ENCODE measurements at regions not wholly inside any gene's neighbourhood (a gene's known extent, or its start where the extent isn't known, plus 50 kb on each side); places are given as distances from the start of the nearest gene placed in this dataset.

DNA sequence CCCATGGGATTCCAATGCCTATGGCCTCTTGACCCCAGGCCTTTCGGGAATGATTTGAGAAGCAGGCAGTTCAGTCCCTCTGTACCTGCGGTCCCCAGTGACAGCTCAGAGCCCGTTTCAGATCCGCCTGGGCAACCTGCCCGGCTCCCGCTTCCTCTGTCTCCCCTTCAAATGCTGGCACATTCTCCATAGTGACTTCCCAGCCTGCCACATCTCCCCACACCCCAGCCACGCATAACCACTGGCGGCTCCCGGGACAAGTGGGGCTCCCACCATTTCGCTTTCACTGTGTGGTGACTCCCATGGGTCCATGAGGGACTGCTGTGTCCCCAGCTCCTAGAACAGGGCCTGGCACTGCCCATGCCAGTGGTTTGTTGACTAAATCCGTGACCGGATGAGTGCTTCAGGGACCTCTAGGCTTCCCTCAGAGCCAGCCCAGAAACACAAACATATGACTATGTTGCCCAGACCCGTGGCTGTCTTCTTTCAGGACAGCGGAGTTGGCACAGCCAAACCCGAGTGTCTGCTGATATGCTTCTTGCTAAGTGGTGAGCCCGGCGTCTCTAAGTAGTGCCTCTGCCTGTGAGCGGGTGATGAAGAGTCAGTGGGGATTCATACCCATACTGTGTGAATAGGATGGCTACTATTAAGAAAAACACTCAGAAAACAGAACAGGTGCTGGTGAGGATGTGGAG lies 91.2 kb downstream of the GLI2 start:
- no peak overlapping the region for H3K4me3 Mint-ChIP-seq
- H3K4me1 Mint-ChIP-seq = peaks cover 66% of the 10 kb centered on the region
- no peak for TF ChIP-seq CTCF (IDR thresholded peaks at IDR 0.05; ENCODE audit: unreplicated experiment in 3 of 3)
- no peaks in the 10 kb centered on the region for H3K9me3 Mint-ChIP-seq
- H3K27ac Mint-ChIP-seq = peak overlapping the region in 2 of 3 experiments; percentile 7 to 36
- no peaks in the 10 kb centered on the region for H3K36me3 Mint-ChIP-seq (ENCODE audit: low read depth)
- peaks cover 32% of the 10 kb centered on the region for H3K27me3 Mint-ChIP-seq (ENCODE audit: low read depth)

DNA sequence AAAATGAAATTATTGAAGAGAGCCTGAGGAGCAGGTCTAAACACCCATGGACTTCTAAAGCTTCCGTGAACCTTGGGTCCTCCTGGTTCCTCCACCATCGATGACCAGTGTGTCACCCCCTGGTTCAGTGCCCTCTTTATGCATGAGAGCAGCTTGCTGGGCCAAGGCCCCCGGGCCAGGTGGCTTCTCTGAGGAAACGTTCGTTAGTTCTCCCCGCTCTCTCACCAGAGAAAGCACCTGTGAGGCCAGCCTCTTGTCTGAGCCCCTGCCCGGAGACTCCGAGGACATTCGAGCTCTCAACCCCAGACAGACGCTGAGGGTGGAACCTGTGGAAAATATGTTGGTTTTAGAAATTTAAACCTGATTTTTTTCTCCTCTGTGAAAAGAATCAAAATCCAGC lies 92.4 kb downstream of the GLI2 start:
- Mint-ChIP-seq H3K27ac (peak overlapping the region in 1 of 3 experiments; percentile 43), H3K4me1 (peaks cover 60% of the 10 kb centered on the region), H3K9me3 (no peaks in the 10 kb centered on the region), H3K36me3 (ENCODE audit: low read depth) (no peaks in the 10 kb centered on the region), H3K4me3 (no peak overlapping the region), H3K27me3 (ENCODE audit: low read depth) (peaks cover 30% of the 10 kb centered on the region)
- no peak for TF ChIP-seq CTCF (IDR thresholded peaks at IDR 0.05; ENCODE audit: unreplicated experiment in 3 of 3)

DNA sequence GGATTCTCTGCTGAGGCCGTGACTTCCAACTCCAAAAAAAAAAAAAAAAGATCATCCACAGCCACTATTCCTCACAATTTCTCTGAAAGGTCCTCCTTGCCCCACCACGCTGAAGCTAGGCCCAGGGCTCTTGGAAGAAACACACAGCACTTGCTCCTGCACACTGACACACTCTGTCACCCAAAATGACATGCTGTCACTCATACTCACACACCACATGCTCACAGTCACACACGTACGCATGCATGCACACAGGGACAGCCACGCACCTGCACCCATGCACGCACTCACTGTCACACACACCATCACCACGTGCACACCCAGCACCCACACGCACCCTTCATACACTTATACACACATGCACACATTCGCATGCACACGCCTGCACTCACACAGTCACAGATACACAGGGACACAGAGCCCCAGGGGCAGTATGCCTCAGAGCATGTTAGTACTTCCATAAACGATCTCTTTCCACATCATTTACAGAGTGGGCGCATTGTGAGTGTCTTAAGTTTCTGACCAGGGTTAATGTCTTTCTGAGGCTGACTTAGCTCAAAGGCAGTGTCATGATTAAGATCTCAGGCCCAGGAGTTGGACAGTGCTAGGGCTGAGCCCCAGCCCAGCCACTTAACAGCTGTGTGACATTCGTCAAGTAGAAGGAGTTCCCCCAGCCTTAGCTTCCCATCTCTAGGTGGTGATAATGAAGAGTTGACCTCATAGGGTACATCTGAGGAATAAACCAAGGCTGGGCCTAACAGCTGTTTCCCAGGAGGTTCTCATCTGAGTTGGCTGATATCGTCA lies 93.4 kb downstream of the GLI2 start:
- no peak for TF ChIP-seq CTCF (IDR thresholded peaks at IDR 0.05; ENCODE audit: unreplicated experiment in 3 of 3)
- H3K4me3 Mint-ChIP-seq = peak overlapping the region in 1 of 3 experiments; percentile 33
- no peaks in the 10 kb centered on the region for H3K9me3 Mint-ChIP-seq
- H3K27me3 Mint-ChIP-seq (ENCODE audit: low read depth) = peaks cover 28% of the 10 kb centered on the region
- H3K4me1 Mint-ChIP-seq = peaks cover 51% of the 10 kb centered on the region
- H3K36me3 Mint-ChIP-seq (ENCODE audit: low read depth) = no peaks in the 10 kb centered on the region
- H3K27ac Mint-ChIP-seq = peak overlapping the region in 1 of 3 experiments; percentile 43

DNA sequence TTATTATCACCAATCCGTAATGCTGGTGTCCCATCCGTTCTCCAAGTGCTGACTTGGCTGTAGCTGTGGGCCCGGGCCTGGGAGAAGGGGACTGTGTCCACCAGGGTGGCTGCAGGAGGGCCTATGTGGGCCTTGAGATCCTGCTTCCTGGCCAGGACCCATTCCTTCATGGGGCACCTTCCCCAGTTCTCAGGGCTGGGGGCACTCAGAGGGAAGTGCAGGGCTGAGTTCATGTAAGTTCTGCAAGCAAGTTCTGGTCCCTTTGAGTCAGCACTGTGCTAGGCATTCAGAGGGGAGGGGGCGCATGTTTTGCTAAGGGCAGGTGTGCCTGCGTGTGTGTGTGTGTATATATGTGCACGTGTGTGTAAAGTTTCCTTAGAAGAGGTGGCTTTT lies 94.0 kb downstream of the GLI2 start:
- no peak overlapping the region for H3K27ac Mint-ChIP-seq
- no peaks in the 10 kb centered on the region for H3K36me3 Mint-ChIP-seq (ENCODE audit: low read depth)
- peaks cover 49% of the 10 kb centered on the region for H3K4me1 Mint-ChIP-seq
- H3K9me3 Mint-ChIP-seq = no peaks in the 10 kb centered on the region
- H3K4me3 Mint-ChIP-seq = no peak overlapping the region
- TF ChIP-seq CTCF (IDR thresholded peaks at IDR 0.05; ENCODE audit: unreplicated experiment in 3 of 3) = no peak
- peaks cover 26% of the 10 kb centered on the region for H3K27me3 Mint-ChIP-seq (ENCODE audit: low read depth)

- H3K27ac Mint-ChIP-seq = peak overlapping the region in 2 of 3 experiments; percentile 15 to 40
- no peak overlapping the region for H3K4me3 Mint-ChIP-seq
- TF ChIP-seq CTCF (IDR thresholded peaks at IDR 0.05; ENCODE audit: unreplicated experiment in 3 of 3) = no peak
- H3K27me3 Mint-ChIP-seq (ENCODE audit: low read depth) = peaks cover 26% of the 10 kb centered on the region
- H3K36me3 Mint-ChIP-seq (ENCODE audit: low read depth) = no peaks in the 10 kb centered on the region
- peaks cover 49% of the 10 kb centered on the region for H3K4me1 Mint-ChIP-seq
- H3K9me3 Mint-ChIP-seq = no peaks in the 10 kb centered on the region
These were observed 94.6 kb downstream of the GLI2 start for GRCh38 chr2:120830096-120830830.

All from nephron (organoid).